ENCODE measurements at regions not wholly inside any gene's neighbourhood (a gene's known extent, or its start where the extent isn't known, plus 50 kb on each side); places are given as distances from the start of the nearest gene placed in this dataset.

- no peak for DNase-seq
Observed at GRCh38 chr12:92029902-92030586, 115.6 kb downstream of the BTG1 start.

- no peak for DNase-seq
Observed at GRCh38 chr12:92029136-92029535, 116.5 kb downstream of the BTG1 start.

GRCh38 chr12:92028441-92028709, 117.3 kb downstream of the BTG1 start:
- no peak for DNase-seq

- DNase-seq, result no peak
Observed at GRCh38 chr12:92027701-92028440, 117.8 kb downstream of the BTG1 start.

- no peak for DNase-seq
Observed at GRCh38 chr12:92027243-92027642, 118.4 kb downstream of the BTG1 start.

- DNase-seq, result no peak
Observed at GRCh38 chr12:92025462-92026207, 120.0 kb downstream of the BTG1 start.

GRCh38 chr12:92022093-92022492, 123.6 kb downstream of the BTG1 start:
- no peak for DNase-seq

- DNase-seq, result no peak
Observed at GRCh38 chr12:92021666-92022035, 124.0 kb downstream of the BTG1 start.

- no peak for DNase-seq
Observed at GRCh38 chr12:92020983-92021665, 124.5 kb downstream of the BTG1 start.

- no peak for DNase-seq
Observed at GRCh38 chr12:92019491-92020277, 126.0 kb downstream of the BTG1 start.

GRCh38 chr12:92012691-92013090, 133.0 kb downstream of the BTG1 start:
- DNase-seq, result no peak

- DNase-seq, result no peak
Observed at GRCh38 chr12:92010853-92011701, 134.6 kb downstream of the BTG1 start.

GRCh38 chr12:92010368-92010767, 135.3 kb downstream of the BTG1 start:
- no peak for DNase-seq

GRCh38 chr12:92008345-92008744, 137.3 kb downstream of the BTG1 start:
- DNase-seq, result no peak

GRCh38 chr12:92007787-92008186, 137.9 kb downstream of the BTG1 start:
- no peak for DNase-seq

GRCh38 chr12:92003701-92004100, 141.9 kb downstream of the BTG1 start:
- DNase-seq, result no peak

GRCh38 chr12:92002673-92003382, 142.8 kb downstream of the BTG1 start:
- DNase-seq, result no peak

GRCh38 chr12:92002195-92002649, 143.4 kb downstream of the BTG1 start:
- no peak for DNase-seq

GRCh38 chr12:92000597-92000996, 145.0 kb downstream of the BTG1 start:
- DNase-seq, result no peak

- no peak for DNase-seq
Observed at GRCh38 chr12:91999823-92000222, 145.8 kb downstream of the BTG1 start.

GRCh38 chr12:91998316-91998715, 147.3 kb downstream of the BTG1 start:
- no peak for DNase-seq
